HT1080 (cell line): ENCODE measurements at regions not wholly inside any gene's neighbourhood (a gene's known extent, or its start where the extent isn't known, plus 50 kb on each side); places are given as distances from the start of the nearest gene placed in this dataset.
"Not testable (repeated sequence)": the region's sequence is repeated elsewhere in the genome, so short reads cannot be mapped to it uniquely, and the experiment has no call there.

Experiments used
- DNase-seq: peaks from one replicate; pipeline ENCODE4 v3.0.0-alpha.2; 2015; ENCODE audit warnings: low read depth

- no peak for DNase-seq
Observed at GRCh38 chr5:68843624-68844364, 250.0 kb upstream of the SLC30A5 start.

GRCh38 chr5:68845131-68845530 lies 248.7 kb upstream of the SLC30A5 start:
- DNase-seq: no peak

GRCh38 chr5:68846828-68847227 lies 247.0 kb upstream of the SLC30A5 start:
- no peak for DNase-seq

GRCh38 chr5:68848091-68848490 lies 245.7 kb upstream of the SLC30A5 start:
- DNase-seq: peak; percentile 15

- no peak for DNase-seq
Observed at GRCh38 chr5:68849103-68849502, 244.7 kb upstream of the SLC30A5 start.

GRCh38 chr5:68849906-68850305 lies 243.9 kb upstream of the SLC30A5 start:
- no peak for DNase-seq

GRCh38 chr5:68861099-68861498 lies 232.7 kb upstream of the SLC30A5 start:
- no peak for DNase-seq

GRCh38 chr5:68862560-68862959 lies 231.3 kb upstream of the SLC30A5 start:
- DNase-seq: no peak

- not testable (repeated sequence) for DNase-seq
Observed at GRCh38 chr5:68865192-68865591, 228.6 kb upstream of the SLC30A5 start.

GRCh38 chr5:68872088-68872839 lies 221.6 kb upstream of the SLC30A5 start:
- no peak for DNase-seq

- DNase-seq: no peak
Observed at GRCh38 chr5:68873198-68873597, 220.6 kb upstream of the SLC30A5 start.

- no peak for DNase-seq
Observed at GRCh38 chr5:68875351-68875750, 218.5 kb upstream of the SLC30A5 start.

GRCh38 chr5:68883436-68883835 lies 210.4 kb upstream of the SLC30A5 start:
- no peak for DNase-seq

- DNase-seq: no peak
Observed at GRCh38 chr5:68884144-68884754, 209.6 kb upstream of the SLC30A5 start.

GRCh38 chr5:68884883-68885282 lies 208.9 kb upstream of the SLC30A5 start:
- DNase-seq: no peak

GRCh38 chr5:68886814-68887213 lies 207.0 kb upstream of the SLC30A5 start:
- DNase-seq: no peak

- DNase-seq: no peak
Observed at GRCh38 chr5:68891718-68892117, 202.1 kb upstream of the SLC30A5 start.

- DNase-seq: no peak
Observed at GRCh38 chr5:68894673-68895072, 199.1 kb upstream of the SLC30A5 start.

- peak; percentile 84 for DNase-seq
Observed at GRCh38 chr5:68898951-68899471, 194.8 kb upstream of the SLC30A5 start.

- peak; percentile 46 for DNase-seq
Observed at GRCh38 chr5:68911840-68912690, 181.7 kb upstream of the SLC30A5 start.

- DNase-seq: no peak
Observed at GRCh38 chr5:68915079-68915478, 178.7 kb upstream of the SLC30A5 start.
